Osteocyte (in vitro differentiated cells): ENCODE measurements at regions not wholly inside any gene's neighbourhood (a gene's known extent, or its start where the extent isn't known, plus 50 kb on each side); places are given as distances from the start of the nearest gene placed in this dataset.

Experiments
- DNase-seq: peaks from one replicate; pipeline ENCODE4 v3.0.0; 2021; ENCODE audit warnings: mixed read lengths; ENCODE audit not compliant: unreplicated experiment; ENCODE audit errors: extremely low spot score
- H3K27ac Mint-ChIP-seq: one replicate; pipeline ENCODE4 v1.8.0; 2021; ENCODE audit warnings: mild to moderate bottlenecking, mixed read lengths; ENCODE audit not compliant: unreplicated experiment
- H3K27me3 Mint-ChIP-seq: one replicate; pipeline ENCODE4 v1.8.0; 2021; ENCODE audit warnings: mixed read lengths; ENCODE audit not compliant: unreplicated experiment
- H3K36me3 Mint-ChIP-seq: one replicate; pipeline ENCODE4 v1.8.0; 2021; ENCODE audit warnings: mixed read lengths; ENCODE audit not compliant: unreplicated experiment
- H3K4me1 Mint-ChIP-seq: one replicate; pipeline ENCODE4 v1.8.0; 2021; ENCODE audit warnings: mixed read lengths; ENCODE audit not compliant: unreplicated experiment
- H3K4me3 Mint-ChIP-seq: one replicate; pipeline ENCODE4 v1.8.0; 2021; ENCODE audit warnings: mild to moderate bottlenecking, moderate library complexity, mixed read lengths; ENCODE audit not compliant: unreplicated experiment
- H3K9me3 Mint-ChIP-seq: one replicate; pipeline ENCODE4 v1.8.0; 2021; ENCODE audit warnings: mixed read lengths; ENCODE audit not compliant: unreplicated experiment
- TF ChIP-seq, protein P1 (sequence below): fragments of 200-600 bp; sonication (generic); IDR thresholded peaks from 2 replicates; pipeline ENCODE4 v1.5.0; 2021; ENCODE audit warnings: antibody characterized with exemption, mild to moderate bottlenecking, moderate library complexity

DNA sequence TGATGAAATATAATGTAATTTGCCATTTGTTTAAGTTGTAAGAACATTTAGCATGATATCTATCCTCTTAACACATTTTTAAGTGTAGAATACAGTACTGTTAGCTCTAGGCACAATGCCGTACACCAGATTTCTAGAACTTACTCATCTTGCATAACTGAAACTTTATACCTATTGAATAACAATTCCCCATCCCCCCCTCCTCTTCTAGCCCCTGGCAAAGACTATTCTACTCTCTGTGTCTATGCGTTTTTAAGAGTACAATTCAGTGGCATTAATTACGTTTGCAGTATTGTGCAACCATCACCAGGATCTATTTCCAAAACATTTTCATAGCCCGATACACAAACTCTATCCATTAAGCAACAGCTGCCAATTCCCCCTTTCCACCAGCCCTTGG is 261.7 kb downstream of the PLOD2 start:
- H3K27me3 Mint-ChIP-seq = no peaks in the 10 kb centered on the region
- H3K27ac Mint-ChIP-seq = no peak overlapping the region
- peaks cover 12% of the 10 kb centered on the region for H3K4me1 Mint-ChIP-seq
- H3K9me3 Mint-ChIP-seq = no peaks in the 10 kb centered on the region
- DNase-seq = no peak
- H3K36me3 Mint-ChIP-seq = no peaks in the 10 kb centered on the region
- no peak overlapping the region for H3K4me3 Mint-ChIP-seq
- TF ChIP-seq, protein P1, sequence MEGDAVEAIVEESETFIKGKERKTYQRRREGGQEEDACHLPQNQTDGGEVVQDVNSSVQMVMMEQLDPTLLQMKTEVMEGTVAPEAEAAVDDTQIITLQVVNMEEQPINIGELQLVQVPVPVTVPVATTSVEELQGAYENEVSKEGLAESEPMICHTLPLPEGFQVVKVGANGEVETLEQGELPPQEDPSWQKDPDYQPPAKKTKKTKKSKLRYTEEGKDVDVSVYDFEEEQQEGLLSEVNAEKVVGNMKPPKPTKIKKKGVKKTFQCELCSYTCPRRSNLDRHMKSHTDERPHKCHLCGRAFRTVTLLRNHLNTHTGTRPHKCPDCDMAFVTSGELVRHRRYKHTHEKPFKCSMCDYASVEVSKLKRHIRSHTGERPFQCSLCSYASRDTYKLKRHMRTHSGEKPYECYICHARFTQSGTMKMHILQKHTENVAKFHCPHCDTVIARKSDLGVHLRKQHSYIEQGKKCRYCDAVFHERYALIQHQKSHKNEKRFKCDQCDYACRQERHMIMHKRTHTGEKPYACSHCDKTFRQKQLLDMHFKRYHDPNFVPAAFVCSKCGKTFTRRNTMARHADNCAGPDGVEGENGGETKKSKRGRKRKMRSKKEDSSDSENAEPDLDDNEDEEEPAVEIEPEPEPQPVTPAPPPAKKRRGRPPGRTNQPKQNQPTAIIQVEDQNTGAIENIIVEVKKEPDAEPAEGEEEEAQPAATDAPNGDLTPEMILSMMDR = no peak

DNA sequence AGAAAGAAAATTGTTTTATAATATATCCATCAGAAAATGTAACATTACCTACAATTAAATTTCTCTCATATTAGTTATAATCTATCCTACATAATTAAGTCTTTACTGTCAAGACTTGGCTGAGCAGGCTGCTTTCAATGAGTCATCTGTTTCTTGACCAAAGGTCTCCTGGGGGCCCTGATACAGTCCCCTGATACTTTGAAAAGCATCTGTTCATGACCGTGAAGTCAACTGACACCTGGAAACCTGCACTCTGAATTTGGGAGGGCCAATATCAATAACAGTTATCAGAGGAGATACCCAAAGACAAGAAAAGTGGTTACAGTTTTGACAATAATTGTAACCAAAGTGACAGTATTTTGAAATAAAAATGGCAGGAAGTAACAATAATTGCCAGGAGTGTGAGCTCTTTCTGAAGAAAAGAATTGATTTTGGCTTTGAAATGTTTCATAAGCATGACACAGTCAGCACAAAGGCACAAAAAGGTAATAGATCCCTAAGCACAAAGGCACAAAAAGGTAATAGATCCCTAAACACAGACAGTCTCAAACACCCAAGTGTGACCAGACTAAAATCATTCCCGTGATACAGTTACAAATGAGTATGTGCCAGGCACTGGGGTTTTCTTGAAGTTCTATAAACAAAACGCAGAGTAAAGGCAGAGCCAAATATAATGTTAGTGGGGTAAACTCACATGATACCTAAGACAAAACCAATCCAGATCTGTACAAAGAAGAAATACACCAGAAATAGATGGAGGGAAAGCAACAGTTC is 260.7 kb downstream of the PLOD2 start:
- no peaks in the 10 kb centered on the region for H3K9me3 Mint-ChIP-seq
- H3K4me3 Mint-ChIP-seq = no peak overlapping the region

DNA sequence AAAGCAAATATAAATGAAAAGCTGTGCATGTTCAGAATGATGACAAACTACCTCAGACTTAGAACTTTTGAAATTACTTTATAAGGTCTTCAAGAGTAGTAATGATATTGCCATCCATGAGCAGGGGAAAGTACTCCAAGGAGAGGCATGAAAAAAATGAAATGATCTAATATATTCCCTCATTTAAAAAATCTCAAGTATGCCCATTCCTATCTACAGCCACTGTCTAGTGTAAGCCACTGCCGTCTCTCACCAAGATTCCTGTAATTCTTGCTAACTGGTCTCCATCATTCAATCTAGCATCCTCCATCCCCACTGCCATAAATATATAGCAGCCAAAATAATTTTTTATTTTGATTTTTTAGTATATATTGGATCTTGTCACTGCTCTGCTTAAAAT is 258.8 kb downstream of the PLOD2 start:
- peaks cover 12% of the 10 kb centered on the region for H3K4me1 Mint-ChIP-seq
- no peaks in the 10 kb centered on the region for H3K36me3 Mint-ChIP-seq
- no peaks in the 10 kb centered on the region for H3K27me3 Mint-ChIP-seq
- no peak overlapping the region for H3K4me3 Mint-ChIP-seq
- TF ChIP-seq, protein P1 = no peak
- no peak for DNase-seq
- no peaks in the 10 kb centered on the region for H3K9me3 Mint-ChIP-seq
- H3K27ac Mint-ChIP-seq = no peak overlapping the region

More for the DNA sequence above, 260.7 kb downstream of the PLOD2 start:
- TF ChIP-seq, protein P1 = no peak
- no peaks in the 10 kb centered on the region for H3K36me3 Mint-ChIP-seq
- no peak overlapping the region for H3K27ac Mint-ChIP-seq
- peaks cover 12% of the 10 kb centered on the region for H3K4me1 Mint-ChIP-seq
- H3K27me3 Mint-ChIP-seq = no peaks in the 10 kb centered on the region
- DNase-seq = no peak

DNA sequence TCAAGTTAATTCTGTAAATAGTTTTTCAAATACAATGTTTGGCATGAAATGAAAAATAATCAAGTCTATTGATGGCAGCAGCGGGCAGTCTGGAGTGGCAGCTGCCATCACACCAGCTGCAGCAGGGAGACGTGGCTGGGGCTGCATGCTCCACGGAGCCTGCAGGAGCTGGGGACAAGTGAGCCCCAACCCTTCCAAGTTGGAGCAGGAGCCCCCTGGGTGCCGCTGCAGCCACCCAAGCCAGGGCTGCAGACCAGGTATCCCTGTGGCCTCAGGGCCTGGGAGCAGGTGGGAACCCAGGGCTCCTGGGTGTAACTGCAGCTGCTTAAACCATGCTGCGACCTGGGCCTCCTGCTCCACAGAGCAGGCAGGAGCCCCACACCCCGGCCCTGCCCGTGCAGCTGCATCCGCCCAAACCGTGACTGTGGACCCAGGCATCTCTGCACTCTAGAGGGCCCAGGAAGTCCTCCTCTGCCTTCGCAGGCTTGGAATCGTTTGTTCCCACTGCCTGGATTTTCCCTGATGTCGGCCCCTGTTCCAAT is 257.4 kb downstream of the PLOD2 start:
- TF ChIP-seq, protein P1 = no peak
- Mint-ChIP-seq H3K27ac (no peak overlapping the region), H3K27me3 (peaks cover 2% of the 10 kb centered on the region), H3K4me1 (peaks cover 10% of the 10 kb centered on the region), H3K4me3 (no peak overlapping the region), H3K36me3 (no peaks in the 10 kb centered on the region), H3K9me3 (no peaks in the 10 kb centered on the region)
- no peak for DNase-seq

DNA sequence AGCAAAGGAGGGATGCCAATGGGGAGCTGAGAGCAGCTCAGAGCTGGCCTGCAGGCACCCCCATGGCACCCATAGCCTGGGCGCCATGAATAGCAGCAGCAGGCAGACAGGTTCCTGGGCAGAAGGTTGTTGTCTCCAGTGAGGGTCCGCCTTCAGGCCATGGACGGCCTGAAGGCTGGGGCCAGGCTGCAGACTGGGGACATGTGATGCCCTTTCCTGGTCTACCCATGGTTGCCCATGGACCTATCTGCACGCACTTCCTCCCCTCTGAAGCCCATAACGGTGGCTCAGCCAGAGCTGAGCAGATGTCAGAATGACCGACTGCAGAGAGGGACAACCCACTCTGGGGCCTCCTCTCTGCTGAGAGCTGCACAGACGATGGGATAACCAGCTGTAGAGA is 256.8 kb downstream of the PLOD2 start:
- Mint-ChIP-seq H3K27me3 (peaks cover 2% of the 10 kb centered on the region), H3K4me3 (no peak overlapping the region), H3K36me3 (no peaks in the 10 kb centered on the region), H3K4me1 (peaks cover 6% of the 10 kb centered on the region), H3K27ac (no peak overlapping the region), H3K9me3 (no peaks in the 10 kb centered on the region)
- TF ChIP-seq, protein P1 = no peak
- DNase-seq = no peak
